ENCODE measurements at regions not wholly inside any gene's neighbourhood (a gene's known extent, or its start where the extent isn't known, plus 50 kb on each side); places are given as distances from the start of the nearest gene placed in this dataset.

DNA sequence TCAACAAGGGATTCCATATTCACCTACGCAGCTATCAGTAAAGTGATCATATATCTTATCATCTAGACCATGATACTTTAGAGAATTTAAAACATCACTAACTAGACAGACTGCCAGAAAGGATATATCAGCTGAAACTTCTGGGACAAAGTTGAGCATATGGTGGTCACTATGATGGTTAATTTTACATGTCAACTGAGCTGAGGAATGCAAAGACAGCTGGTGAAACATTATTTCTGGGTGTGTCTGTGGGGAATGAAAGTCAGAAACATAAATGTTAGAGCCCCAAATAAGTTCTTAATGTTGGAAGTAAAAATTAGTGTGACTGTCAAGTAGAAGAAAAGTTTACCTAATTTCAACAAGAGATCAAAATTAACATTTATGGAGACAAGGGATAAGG is 440.0 kb upstream of the IRAK1BP1 start:
- TF ChIP-seq, protein P1, sequence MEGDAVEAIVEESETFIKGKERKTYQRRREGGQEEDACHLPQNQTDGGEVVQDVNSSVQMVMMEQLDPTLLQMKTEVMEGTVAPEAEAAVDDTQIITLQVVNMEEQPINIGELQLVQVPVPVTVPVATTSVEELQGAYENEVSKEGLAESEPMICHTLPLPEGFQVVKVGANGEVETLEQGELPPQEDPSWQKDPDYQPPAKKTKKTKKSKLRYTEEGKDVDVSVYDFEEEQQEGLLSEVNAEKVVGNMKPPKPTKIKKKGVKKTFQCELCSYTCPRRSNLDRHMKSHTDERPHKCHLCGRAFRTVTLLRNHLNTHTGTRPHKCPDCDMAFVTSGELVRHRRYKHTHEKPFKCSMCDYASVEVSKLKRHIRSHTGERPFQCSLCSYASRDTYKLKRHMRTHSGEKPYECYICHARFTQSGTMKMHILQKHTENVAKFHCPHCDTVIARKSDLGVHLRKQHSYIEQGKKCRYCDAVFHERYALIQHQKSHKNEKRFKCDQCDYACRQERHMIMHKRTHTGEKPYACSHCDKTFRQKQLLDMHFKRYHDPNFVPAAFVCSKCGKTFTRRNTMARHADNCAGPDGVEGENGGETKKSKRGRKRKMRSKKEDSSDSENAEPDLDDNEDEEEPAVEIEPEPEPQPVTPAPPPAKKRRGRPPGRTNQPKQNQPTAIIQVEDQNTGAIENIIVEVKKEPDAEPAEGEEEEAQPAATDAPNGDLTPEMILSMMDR (IDR thresholded peaks at IDR 0.05; ENCODE audit: insufficient read depth, low read length): no peak
- TF ChIP-seq SPI1 (IDR thresholded peaks at IDR 0.05; ENCODE audit: borderline replicate concordance, low read depth): no peak
